Naive thymus-derived CD4-positive, alpha-beta T cell (primary cell): ENCODE measurements at regions not wholly inside any gene's neighbourhood (a gene's known extent, or its start where the extent isn't known, plus 50 kb on each side); places are given as distances from the start of the nearest gene placed in this dataset.

ENCODE experiments used
- ATAC-seq: fragments of 150-1000 bp; cut with Tn5 transposase; 2 replicates; pipeline ENCODE4 v1.10.0; 2021; ENCODE audit warnings: mild to moderate bottlenecking, moderate library complexity
- CTCF ChIA-PET: fragments of 350-600 bp; sonication (Branson Sonifier 250); formaldehyde crosslinking; loops from one replicate; lab custom pipeline; 2021; ENCODE audit warnings: antibody characterized with exemption; lab: Charles Lee
- POLR2A ChIA-PET: fragments of 350-600 bp; sonication (Branson Sonifier 250); formaldehyde crosslinking; loops from one replicate; lab custom pipeline; 2021; ENCODE audit warnings: antibody characterized with exemption, inconsistent platforms; lab: Charles Lee
- DNase-seq, 9 donors: peaks; one replicate each; pipeline versions ENCODE4 v3.0.0 to v3.0.0-alpha.2; 2020 to 2022; ENCODE audit warnings: mixed read lengths in 1 of 9
- H3K27ac ChIP-seq: one replicate; pipeline ENCODE4 v1.7.0; 2013; ENCODE audit warnings: mild to moderate bottlenecking, low read depth, low read length, moderate library complexity
- H3K27me3 ChIP-seq, 2 donors: one replicate each; pipeline ENCODE4 v1.7.0; 2013; ENCODE audit warnings: low read length in 2 of 2, mild to moderate bottlenecking in 2 of 2, moderate library complexity in 2 of 2; ENCODE audit not compliant: control insufficient read depth in 2 of 2, insufficient read depth in 2 of 2
- H3K36me3 ChIP-seq, 3 experiments: 1 replicate in 2 of 3; 2 replicates in 1 of 3; pipeline ENCODE4 v1.7.0; 2013; ENCODE audit warnings: low read length in 3 of 3, mild to moderate bottlenecking in 3 of 3, moderate library complexity in 1 of 3; ENCODE audit not compliant: insufficient read depth in 3 of 3, control insufficient read depth in 2 of 3
- H3K4me1 ChIP-seq, 2 donors: one replicate each; pipeline ENCODE4 v1.7.0; 2013; ENCODE audit warnings: low read length in 2 of 2, mild to moderate bottlenecking in 2 of 2, moderate library complexity in 1 of 2; ENCODE audit not compliant: control insufficient read depth in 2 of 2, insufficient read depth in 2 of 2
- H3K4me3 ChIP-seq: 2 replicates; pipeline ENCODE4 v1.7.0; 2013; ENCODE audit warnings: mild to moderate bottlenecking, low read length
- H3K9me3 ChIP-seq, 3 experiments: 1 replicate in 2 of 3; 2 replicates in 1 of 3; pipeline ENCODE4 v1.7.0; 2013; ENCODE audit warnings: low read length in 3 of 3; ENCODE audit not compliant: control insufficient read depth in 2 of 3
- H3K27ac Mint-ChIP-seq, 9 donors: one replicate each; pipeline ENCODE4 v1.8.0; 2020 to 2022; ENCODE audit warnings: mixed read lengths in 9 of 9, mild to moderate bottlenecking in 8 of 9, moderate library complexity in 5 of 9, inconsistent platforms in 2 of 9
- H3K27me3 Mint-ChIP-seq, 5 donors: one replicate each; pipeline ENCODE4 v1.8.0; 2021 to 2022; ENCODE audit warnings: mixed read lengths in 5 of 5, mild to moderate bottlenecking in 1 of 5
- H3K36me3 Mint-ChIP-seq, 5 donors: one replicate each; pipeline ENCODE4 v1.8.0; 2020 to 2022; ENCODE audit warnings: mixed read lengths in 5 of 5, mild to moderate bottlenecking in 3 of 5, inconsistent platforms in 1 of 5
- H3K4me1 Mint-ChIP-seq, 7 donors: one replicate each; pipeline ENCODE4 v1.8.0; 2020 to 2022; ENCODE audit warnings: mixed read lengths in 7 of 7, mild to moderate bottlenecking in 3 of 7, inconsistent platforms in 1 of 7
- H3K4me3 Mint-ChIP-seq, 10 donors: one replicate each; pipeline ENCODE4 v1.8.0; 2020 to 2022; ENCODE audit warnings: mild to moderate bottlenecking in 10 of 10, mixed read lengths in 10 of 10, moderate library complexity in 6 of 10, inconsistent platforms in 2 of 10
- H3K9me3 Mint-ChIP-seq, 11 donors: one replicate each; pipeline ENCODE4 v1.8.0; 2020 to 2022; ENCODE audit warnings: mixed read lengths in 11 of 11, mild to moderate bottlenecking in 4 of 11, inconsistent platforms in 1 of 11, moderate library complexity in 1 of 11
- intact Hi-C, 2 donors: fragments of 100-400 bp; cut with micrococcal nuclease; formaldehyde crosslinking; loops; one replicate each; pipeline ENCODE4 v1.15.1; 2023

DNA sequence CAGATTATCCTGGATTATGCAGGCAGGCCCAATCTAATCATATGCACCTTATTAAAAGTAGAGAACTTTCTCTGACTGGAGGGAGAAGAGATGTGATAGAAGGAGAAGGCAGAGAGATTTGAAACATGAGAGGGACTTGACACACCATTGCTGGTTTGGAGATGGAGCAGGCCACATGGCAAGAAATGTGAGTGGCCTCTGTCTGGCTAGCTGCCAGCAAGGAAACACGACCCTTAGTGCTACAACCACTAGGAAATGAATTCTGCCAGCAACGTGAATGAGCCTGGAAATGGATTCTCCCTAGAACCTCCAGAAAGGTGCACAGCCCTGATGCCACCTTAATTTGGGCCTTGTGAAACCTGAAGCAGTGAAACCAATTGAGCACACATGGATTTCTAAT lies 79.5 kb upstream of the MBNL3 start:
- H3K9me3 Mint-ChIP-seq = no peaks in the 10 kb centered on the region
- no peaks in the 10 kb centered on the region for H3K36me3 ChIP-seq
- POLR2A ChIA-PET = no interaction called here
- H3K27me3 ChIP-seq = no peaks in the 10 kb centered on the region
- H3K27ac Mint-ChIP-seq = no peak overlapping the region
- H3K27ac ChIP-seq = no peak overlapping the region
- H3K4me1 ChIP-seq = no peaks in the 10 kb centered on the region
- H3K4me3 Mint-ChIP-seq = no peak overlapping the region
- no peak overlapping the region for H3K4me3 ChIP-seq
- no peaks in the 10 kb centered on the region for H3K36me3 Mint-ChIP-seq
- DNase-seq (no peak), ATAC-seq (no peak)
- intact Hi-C loops = no loop called here
- CTCF ChIA-PET = no interaction called here
- no peaks in the 10 kb centered on the region for H3K9me3 ChIP-seq
- H3K27me3 Mint-ChIP-seq = no peaks in the 10 kb centered on the region
- H3K4me1 Mint-ChIP-seq = no peaks in the 10 kb centered on the region

GRCh38 chrX:132565273-132565672 lies 76.4 kb upstream of the MBNL3 start:
- Histone ChIP-seq H3K27ac (no peak overlapping the region), H3K27me3 (no peaks in the 10 kb centered on the region), H3K9me3 (no peaks in the 10 kb centered on the region), H3K4me1 (no peaks in the 10 kb centered on the region), H3K4me3 (no peak overlapping the region), H3K36me3 (no peaks in the 10 kb centered on the region)
- ChIA-PET CTCF (no interaction called here), POLR2A (no interaction called here)
- Mint-ChIP-seq H3K4me1 (no peaks in the 10 kb centered on the region), H3K27ac (no peak overlapping the region), H3K27me3 (peaks cover 0 to 2% (median 0%) of the 10 kb centered on the region in 5 donors), H3K36me3 (no peaks in the 10 kb centered on the region), H3K4me3 (no peak overlapping the region), H3K9me3 (no peaks in the 10 kb centered on the region)
- DNase-seq (no peak), ATAC-seq (no peak)
- intact Hi-C loops = no loop called here

- no peak for DNase-seq
- H3K4me1 Mint-ChIP-seq = no peaks in the 10 kb centered on the region
- ATAC-seq = no peak
- no peak overlapping the region for H3K27ac Mint-ChIP-seq
- ChIA-PET POLR2A (no interaction called here), CTCF (no interaction called here)
- Histone ChIP-seq H3K27me3 (no peaks in the 10 kb centered on the region), H3K4me3 (no peak overlapping the region), H3K9me3 (no peaks in the 10 kb centered on the region), H3K4me1 (no peaks in the 10 kb centered on the region), H3K27ac (no peak overlapping the region), H3K36me3 (no peaks in the 10 kb centered on the region)
- no peaks in the 10 kb centered on the region for H3K9me3 Mint-ChIP-seq
- intact Hi-C loops = no loop called here
- no peaks in the 10 kb centered on the region for H3K36me3 Mint-ChIP-seq
- peaks cover 0 to 2% (median 0%) of the 10 kb centered on the region in 5 donors for H3K27me3 Mint-ChIP-seq
- H3K4me3 Mint-ChIP-seq = no peak overlapping the region
These were observed 75.1 kb upstream of the MBNL3 start for GRCh38 chrX:132563976-132564375.

GRCh38 chrX:132561974-132562373 lies 73.1 kb upstream of the MBNL3 start:
- intact Hi-C loops = no loop called here
- ATAC-seq (no peak), DNase-seq (no peak)
- Histone ChIP-seq H3K4me3 (no peak overlapping the region), H3K4me1 (no peaks in the 10 kb centered on the region), H3K36me3 (no peaks in the 10 kb centered on the region), H3K27me3 (no peaks in the 10 kb centered on the region), H3K27ac (no peak overlapping the region), H3K9me3 (no peaks in the 10 kb centered on the region)
- ChIA-PET POLR2A (no interaction called here), CTCF (no interaction called here)
- Mint-ChIP-seq H3K27me3 (peaks cover 0 to 4% (median 0%) of the 10 kb centered on the region in 5 donors), H3K4me3 (no peak overlapping the region), H3K9me3 (no peaks in the 10 kb centered on the region), H3K36me3 (no peaks in the 10 kb centered on the region), H3K27ac (no peak overlapping the region), H3K4me1 (no peaks in the 10 kb centered on the region)

DNA sequence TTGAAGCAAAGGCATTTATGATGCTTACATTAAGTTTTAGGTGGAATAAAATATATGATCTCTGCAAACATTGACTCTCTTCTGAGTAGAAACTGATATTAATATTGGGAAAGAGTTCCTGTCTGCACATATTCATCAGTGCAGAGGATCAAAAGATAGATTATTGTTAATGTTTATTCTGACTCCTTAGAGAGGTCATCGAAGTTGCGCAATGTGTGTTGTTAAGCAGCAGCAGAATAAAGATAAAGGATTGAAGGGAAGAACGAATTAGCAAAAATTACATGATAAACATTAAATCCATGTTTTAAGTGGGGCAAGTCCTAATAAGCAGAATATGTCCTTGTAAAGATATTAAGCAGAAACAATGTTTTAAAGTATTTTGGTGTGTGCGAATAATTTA lies 72.6 kb upstream of the MBNL3 start:
- CTCF ChIA-PET = no interaction called here
- no peak for ATAC-seq
- H3K4me1 ChIP-seq = no peaks in the 10 kb centered on the region
- POLR2A ChIA-PET = no interaction called here
- no peaks in the 10 kb centered on the region for H3K36me3 Mint-ChIP-seq
- H3K27me3 ChIP-seq = no peaks in the 10 kb centered on the region
- no peaks in the 10 kb centered on the region for H3K9me3 ChIP-seq
- H3K4me3 Mint-ChIP-seq = no peak overlapping the region
- peaks cover 0 to 4% (median 0%) of the 10 kb centered on the region in 5 donors for H3K27me3 Mint-ChIP-seq
- H3K27ac ChIP-seq = no peak overlapping the region
- no peak overlapping the region for H3K27ac Mint-ChIP-seq
- H3K36me3 ChIP-seq = no peaks in the 10 kb centered on the region
- DNase-seq = no peak
- H3K4me1 Mint-ChIP-seq = no peaks in the 10 kb centered on the region
- no peak overlapping the region for H3K4me3 ChIP-seq
- intact Hi-C loops = no loop called here
- H3K9me3 Mint-ChIP-seq = no peaks in the 10 kb centered on the region

GRCh38 chrX:132559101-132559500 lies 70.3 kb upstream of the MBNL3 start:
- no peak for DNase-seq
- H3K27me3 ChIP-seq = no peaks in the 10 kb centered on the region
- ATAC-seq = no peak

DNA sequence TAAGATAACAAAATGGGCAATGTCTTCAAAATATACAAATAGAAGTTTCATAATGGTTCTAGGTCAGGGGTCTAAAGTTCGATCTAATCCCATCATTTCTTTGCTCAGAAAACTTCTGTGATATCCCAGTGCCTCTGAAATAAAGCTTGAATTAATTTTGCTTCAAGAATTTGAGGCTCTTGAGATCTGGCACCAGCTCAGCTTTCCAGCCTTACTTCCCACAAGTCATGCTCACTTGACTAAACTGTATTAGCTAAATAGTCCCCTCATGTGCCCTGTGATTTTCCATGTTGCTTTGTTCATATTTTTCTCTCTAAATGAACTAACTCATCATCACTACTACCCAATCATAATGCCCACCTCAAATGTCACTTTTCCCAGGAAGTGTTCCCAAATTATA lies 50.8 kb upstream of the MBNL3 start:
- Histone ChIP-seq H3K27ac (no peak overlapping the region), H3K27me3 (no peaks in the 10 kb centered on the region), H3K36me3 (no peaks in the 10 kb centered on the region), H3K4me1 (no peaks in the 10 kb centered on the region), H3K9me3 (no peaks in the 10 kb centered on the region), H3K4me3 (no peak overlapping the region)
- no peak for ATAC-seq
- DNase-seq = no peak
- ChIA-PET CTCF (no interaction called here), POLR2A (no interaction called here)
- intact Hi-C loops = no loop called here
- Mint-ChIP-seq H3K36me3 (no peaks in the 10 kb centered on the region), H3K9me3 (peaks cover 0 to 2% (median 0%) of the 10 kb centered on the region in 11 donors), H3K27ac (no peak overlapping the region), H3K27me3 (peaks cover 0 to under 1% (median 0%) of the 10 kb centered on the region in 5 donors), H3K4me1 (no peaks in the 10 kb centered on the region), H3K4me3 (no peak overlapping the region)

More at GRCh38 chrX:132559101-132559500, 70.3 kb upstream of the MBNL3 start:
- ChIA-PET CTCF (interaction anchor here (0.6 kb wide), 1 partner anchor 37 kb away, joined by 5 read pairs; no protein-coding TSS in a partner anchor), POLR2A (no interaction called here)
- no peaks in the 10 kb centered on the region for H3K9me3 ChIP-seq
- Mint-ChIP-seq H3K27ac (no peak overlapping the region), H3K27me3 (peaks cover 0 to 4% (median 0%) of the 10 kb centered on the region in 5 donors), H3K9me3 (no peaks in the 10 kb centered on the region), H3K36me3 (no peaks in the 10 kb centered on the region), H3K4me3 (no peak overlapping the region), H3K4me1 (no peaks in the 10 kb centered on the region)
- no peaks in the 10 kb centered on the region for H3K4me1 ChIP-seq
- H3K36me3 ChIP-seq = no peaks in the 10 kb centered on the region
- H3K4me3 ChIP-seq = no peak overlapping the region
- intact Hi-C loops = no loop called here
- no peak overlapping the region for H3K27ac ChIP-seq
